ENCODE measurements at regions not wholly inside any gene's neighbourhood (a gene's known extent, or its start where the extent isn't known, plus 50 kb on each side); places are given as distances from the start of the nearest gene placed in this dataset.

GRCh38 chr1:244196571-244197285 is 145.6 kb downstream of the ZBTB18 start:
- Histone ChIP-seq H3K9me3 (ENCODE audit: control insufficient read depth, insufficient read depth, low read depth, low read length) (no peaks in the 10 kb centered on the region), H3K4me3 (ENCODE audit: low read depth, low read length) (no peak overlapping the region), H3K4me1 (ENCODE audit: control insufficient read depth, insufficient read depth, low read length) (no peaks in the 10 kb centered on the region), H3K27ac (ENCODE audit: extremely low read depth, low read depth, low read length) (no peak overlapping the region), H3K36me3 (ENCODE audit: control insufficient read depth in 2 of 2, insufficient read depth in 1 of 2, low read length in 2 of 2) (no peaks in the 10 kb centered on the region)
- ChIA-PET POLR2A (no interaction called here), CTCF (interaction anchor here (0.6 kb wide), 1 partner anchor 942 kb away, joined by 3 read pairs; no protein-coding TSS in a partner anchor)
- TF ChIP-seq ZNF148 (tag by site-specific recombination; IDR thresholded peaks at IDR 0.05; ENCODE audit: borderline replicate concordance) (no peak), ZNF16 (tag by site-specific recombination; IDR thresholded peaks at IDR 0.05; ENCODE audit: low read depth) (no peak), TCF7L2 (IDR thresholded peaks at IDR 0.05; ENCODE audit: borderline replicate concordance, low read depth, low read length) (no peak), ZNF423 (tag by site-specific recombination; IDR thresholded peaks at IDR 0.05) (no peak), ZNF639 (tag by site-specific recombination; IDR thresholded peaks at IDR 0.05) (no peak), KLF9 (tag by site-specific recombination; IDR thresholded peaks at IDR 0.05; ENCODE audit: low read depth) (no peak), ZNF341 (tag by site-specific recombination; IDR thresholded peaks at IDR 0.05; ENCODE audit: low read depth) (no peak), ZNF561 (tag by site-specific recombination; IDR thresholded peaks at IDR 0.05; ENCODE audit: borderline replicate concordance) (no peak), PRDM4 (tag by site-specific recombination; IDR thresholded peaks at IDR 0.05) (no peak)

GRCh38 chr1:244197851-244198375 is 146.8 kb downstream of the ZBTB18 start:
- CTCF ChIA-PET, result interaction anchor here (1.0 to 1.1 kb wide), 2 partner anchors 11 kb away, joined by 3 to 4 read pairs; no protein-coding TSS in a partner anchor
- no peaks in the 10 kb centered on the region for H3K4me1 ChIP-seq (ENCODE audit: control insufficient read depth, insufficient read depth, low read length)
- H3K9me3 ChIP-seq (ENCODE audit: control insufficient read depth, insufficient read depth, low read depth, low read length), result no peaks in the 10 kb centered on the region
- POLR2A ChIA-PET, result no interaction called here
- no peak overlapping the region for H3K27ac ChIP-seq (ENCODE audit: extremely low read depth, low read depth, low read length)
- no peak overlapping the region for H3K4me3 ChIP-seq (ENCODE audit: low read depth, low read length)
- H3K36me3 ChIP-seq (ENCODE audit: control insufficient read depth in 2 of 2, insufficient read depth in 1 of 2, low read length in 2 of 2), result no peaks in the 10 kb centered on the region
- no peak for TF ChIP-seq ZBTB10 (tag by site-specific recombination; IDR thresholded peaks at IDR 0.05)
- TF ChIP-seq ZSCAN30 (tag by site-specific recombination; IDR thresholded peaks at IDR 0.05), result no peak
- no peak for TF ChIP-seq CTCF (tag by site-specific recombination; IDR thresholded peaks at IDR 0.05)
- no peak for TF ChIP-seq ZNF19 (tag by site-specific recombination; IDR thresholded peaks at IDR 0.05; ENCODE audit: low read depth)
- TF ChIP-seq ZNF350 (tag by site-specific recombination; IDR thresholded peaks at IDR 0.05), result no peak
- TF ChIP-seq ZNF626 (tag by site-specific recombination; IDR thresholded peaks at IDR 0.05), result no peak
- no peak for TF ChIP-seq SP2 (tag by site-specific recombination; IDR thresholded peaks at IDR 0.05)
- TF ChIP-seq WT1 (tag by site-specific recombination; IDR thresholded peaks at IDR 0.05), result no peak
- TF ChIP-seq ZNF48 (tag by site-specific recombination; IDR thresholded peaks at IDR 0.05), result no peak
- no peak for TF ChIP-seq GLI4 (tag by site-specific recombination; IDR thresholded peaks at IDR 0.05)
